ENCODE measurements at regions not wholly inside any gene's neighbourhood (a gene's known extent, or its start where the extent isn't known, plus 50 kb on each side); places are given as distances from the start of the nearest gene placed in this dataset.

DNA sequence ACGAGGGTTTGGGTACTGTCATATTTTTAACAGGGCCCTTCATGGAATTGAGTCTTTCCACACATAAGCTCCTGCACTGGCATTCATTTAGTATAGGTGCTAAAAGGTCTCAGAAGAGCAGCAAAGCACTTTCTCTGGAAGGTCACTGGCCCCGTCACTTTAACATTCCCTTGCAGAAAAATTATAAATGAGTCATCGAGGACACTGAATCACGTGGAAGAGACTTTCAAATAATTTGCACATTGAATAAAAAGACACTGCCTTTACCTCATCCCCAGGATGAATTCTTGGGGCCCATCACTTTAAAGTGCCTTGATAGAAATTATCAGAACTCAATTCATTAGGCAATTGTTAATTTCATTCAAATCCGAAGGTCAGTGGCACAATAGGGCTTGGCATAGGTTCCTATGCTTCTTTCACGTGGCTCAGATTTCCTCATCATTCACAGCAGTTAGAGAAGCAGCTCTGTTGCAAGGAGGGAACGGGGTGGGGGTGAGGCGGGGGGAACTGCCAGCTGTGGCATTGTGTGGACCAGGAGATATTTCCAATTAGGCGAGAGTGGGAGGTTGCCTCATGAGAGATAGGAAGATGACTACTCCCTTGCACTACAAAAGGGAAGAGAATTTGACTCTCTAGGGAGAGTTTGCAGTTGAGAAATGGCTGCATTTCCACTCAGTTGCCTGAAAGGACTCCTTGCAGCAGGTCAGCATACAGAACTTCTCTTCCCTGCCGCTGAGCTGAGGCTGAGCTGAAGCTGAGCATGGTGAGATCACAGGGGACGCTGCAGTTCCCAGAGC lies 86.3 kb upstream of the NPAS2 start:
- TF ChIP-seq, protein P1, sequence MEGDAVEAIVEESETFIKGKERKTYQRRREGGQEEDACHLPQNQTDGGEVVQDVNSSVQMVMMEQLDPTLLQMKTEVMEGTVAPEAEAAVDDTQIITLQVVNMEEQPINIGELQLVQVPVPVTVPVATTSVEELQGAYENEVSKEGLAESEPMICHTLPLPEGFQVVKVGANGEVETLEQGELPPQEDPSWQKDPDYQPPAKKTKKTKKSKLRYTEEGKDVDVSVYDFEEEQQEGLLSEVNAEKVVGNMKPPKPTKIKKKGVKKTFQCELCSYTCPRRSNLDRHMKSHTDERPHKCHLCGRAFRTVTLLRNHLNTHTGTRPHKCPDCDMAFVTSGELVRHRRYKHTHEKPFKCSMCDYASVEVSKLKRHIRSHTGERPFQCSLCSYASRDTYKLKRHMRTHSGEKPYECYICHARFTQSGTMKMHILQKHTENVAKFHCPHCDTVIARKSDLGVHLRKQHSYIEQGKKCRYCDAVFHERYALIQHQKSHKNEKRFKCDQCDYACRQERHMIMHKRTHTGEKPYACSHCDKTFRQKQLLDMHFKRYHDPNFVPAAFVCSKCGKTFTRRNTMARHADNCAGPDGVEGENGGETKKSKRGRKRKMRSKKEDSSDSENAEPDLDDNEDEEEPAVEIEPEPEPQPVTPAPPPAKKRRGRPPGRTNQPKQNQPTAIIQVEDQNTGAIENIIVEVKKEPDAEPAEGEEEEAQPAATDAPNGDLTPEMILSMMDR (IDR thresholded peaks at IDR 0.05), result no peak
- no peak for TF ChIP-seq POLR2A (IDR thresholded peaks at IDR 0.05)
- DNase-seq, result peak in 1 of 3 donors; percentile 51
- Histone ChIP-seq H3K27ac (no peak overlapping the region), H3K9me3 (no peaks in the 10 kb centered on the region), H3K36me3 (no peaks in the 10 kb centered on the region), H3K27me3 (no peaks in the 10 kb centered on the region), H3K4me1 (no peaks in the 10 kb centered on the region), H3K4me3 (no peak overlapping the region)

DNA sequence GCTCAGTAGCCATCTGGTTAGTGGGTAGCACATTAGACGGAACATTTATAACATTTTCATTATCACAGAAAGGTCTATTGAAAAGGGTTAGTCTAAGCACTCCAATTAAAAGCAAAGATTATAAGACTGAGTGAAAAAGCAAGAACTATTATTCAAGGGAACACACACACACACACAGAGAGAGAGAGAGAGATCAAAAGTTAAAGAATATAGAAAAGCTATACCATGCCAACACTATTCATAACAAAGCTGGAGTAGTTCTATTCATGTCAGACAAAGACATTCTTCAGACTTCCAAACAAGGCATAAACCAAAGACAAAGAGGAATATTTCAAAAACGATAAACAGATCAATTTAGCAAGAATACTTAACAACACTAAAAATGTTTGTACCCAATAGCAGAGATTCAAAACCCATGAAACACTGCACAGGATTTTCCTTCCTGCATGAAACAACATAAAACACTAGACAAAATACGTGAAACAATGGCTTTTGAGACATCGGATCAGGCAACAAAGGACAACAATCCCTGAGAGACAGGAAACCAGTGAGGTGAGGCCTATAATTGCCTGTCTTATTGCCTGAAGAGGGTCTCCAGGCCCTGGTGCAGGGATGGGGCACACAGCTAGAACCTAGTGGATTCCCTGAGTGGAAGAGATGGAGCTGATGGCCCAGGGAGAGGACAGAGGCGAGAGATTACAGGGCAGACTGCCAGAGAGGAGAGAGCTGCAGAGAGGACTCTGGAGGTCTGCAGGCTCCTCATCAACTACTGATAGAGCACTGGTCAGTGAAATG lies 83.6 kb upstream of the NPAS2 start:
- H3K27ac ChIP-seq, result no peak overlapping the region
- no peaks in the 10 kb centered on the region for H3K27me3 ChIP-seq
- TF ChIP-seq POLR2A (IDR thresholded peaks at IDR 0.05), result no peak
- TF ChIP-seq, protein P1 (IDR thresholded peaks at IDR 0.05), result no peak
- no peaks in the 10 kb centered on the region for H3K36me3 ChIP-seq
- no peak overlapping the region for H3K4me3 ChIP-seq
- DNase-seq, result no peak
- H3K9me3 ChIP-seq, result no peaks in the 10 kb centered on the region
- H3K4me1 ChIP-seq, result no peaks in the 10 kb centered on the region

DNA sequence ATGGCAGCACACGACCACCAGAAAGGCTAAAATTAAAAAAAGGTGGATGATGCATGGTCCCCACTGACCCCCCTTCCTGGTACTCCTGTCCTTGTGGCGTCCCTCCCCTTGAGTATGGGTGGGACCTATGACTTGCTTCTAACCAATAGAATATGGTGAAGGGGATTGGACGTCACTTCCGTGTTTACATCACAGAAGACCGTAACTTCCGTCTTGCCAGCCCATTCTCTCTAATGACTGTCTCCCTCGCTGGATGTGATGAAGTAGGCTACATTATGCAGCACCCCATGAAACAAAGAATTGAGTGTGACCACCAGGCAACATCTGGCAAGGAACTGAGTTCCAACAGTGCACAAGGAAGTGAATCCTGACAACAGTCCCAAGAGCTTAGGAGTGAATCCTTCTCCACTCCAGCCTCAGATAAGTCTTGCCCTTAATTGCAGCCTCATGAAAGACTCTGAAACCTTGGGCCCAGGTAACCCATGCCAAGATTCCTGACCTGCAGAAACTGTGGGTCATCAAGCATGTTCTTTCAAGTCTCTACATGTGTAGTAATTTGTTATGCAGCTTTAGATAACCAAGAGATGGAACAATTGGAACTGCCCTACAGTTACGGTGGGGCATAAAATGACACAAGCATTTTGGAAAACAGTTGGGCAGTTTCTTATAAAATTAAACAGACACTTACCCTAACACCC lies 80.1 kb upstream of the NPAS2 start:
- Histone ChIP-seq H3K4me3 (no peak overlapping the region), H3K36me3 (no peaks in the 10 kb centered on the region), H3K9me3 (no peaks in the 10 kb centered on the region), H3K4me1 (no peaks in the 10 kb centered on the region), H3K27ac (no peak overlapping the region), H3K27me3 (no peaks in the 10 kb centered on the region)
- TF ChIP-seq, protein P1 (IDR thresholded peaks at IDR 0.05), result no peak
- no peak for TF ChIP-seq POLR2A (IDR thresholded peaks at IDR 0.05)
- no peak for DNase-seq

DNA sequence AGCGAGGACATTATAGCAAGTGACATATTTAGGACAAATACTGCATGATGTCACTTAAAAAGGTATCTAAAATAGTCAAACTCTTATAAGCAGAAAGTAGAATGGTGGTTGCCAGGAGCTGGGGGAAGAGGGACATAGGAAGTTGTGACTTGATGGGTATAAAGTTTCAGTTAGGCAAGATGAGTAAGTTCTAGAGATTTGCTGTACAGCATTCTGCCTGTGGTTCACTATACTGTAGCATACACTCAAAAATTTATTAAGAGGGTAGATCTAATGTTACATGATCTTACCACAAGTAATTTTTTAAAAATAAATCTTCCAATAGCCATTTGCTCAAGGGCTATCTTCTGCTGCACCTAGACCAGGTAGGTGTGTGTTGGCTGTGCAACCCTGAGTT lies 78.1 kb upstream of the NPAS2 start:
- Histone ChIP-seq H3K27ac (no peak overlapping the region), H3K36me3 (no peaks in the 10 kb centered on the region), H3K9me3 (no peaks in the 10 kb centered on the region), H3K27me3 (no peaks in the 10 kb centered on the region), H3K4me3 (no peak overlapping the region), H3K4me1 (no peaks in the 10 kb centered on the region)
- TF ChIP-seq, protein P1 (IDR thresholded peaks at IDR 0.05), result no peak
- no peak for TF ChIP-seq POLR2A (IDR thresholded peaks at IDR 0.05)
- DNase-seq, result no peak

DNA sequence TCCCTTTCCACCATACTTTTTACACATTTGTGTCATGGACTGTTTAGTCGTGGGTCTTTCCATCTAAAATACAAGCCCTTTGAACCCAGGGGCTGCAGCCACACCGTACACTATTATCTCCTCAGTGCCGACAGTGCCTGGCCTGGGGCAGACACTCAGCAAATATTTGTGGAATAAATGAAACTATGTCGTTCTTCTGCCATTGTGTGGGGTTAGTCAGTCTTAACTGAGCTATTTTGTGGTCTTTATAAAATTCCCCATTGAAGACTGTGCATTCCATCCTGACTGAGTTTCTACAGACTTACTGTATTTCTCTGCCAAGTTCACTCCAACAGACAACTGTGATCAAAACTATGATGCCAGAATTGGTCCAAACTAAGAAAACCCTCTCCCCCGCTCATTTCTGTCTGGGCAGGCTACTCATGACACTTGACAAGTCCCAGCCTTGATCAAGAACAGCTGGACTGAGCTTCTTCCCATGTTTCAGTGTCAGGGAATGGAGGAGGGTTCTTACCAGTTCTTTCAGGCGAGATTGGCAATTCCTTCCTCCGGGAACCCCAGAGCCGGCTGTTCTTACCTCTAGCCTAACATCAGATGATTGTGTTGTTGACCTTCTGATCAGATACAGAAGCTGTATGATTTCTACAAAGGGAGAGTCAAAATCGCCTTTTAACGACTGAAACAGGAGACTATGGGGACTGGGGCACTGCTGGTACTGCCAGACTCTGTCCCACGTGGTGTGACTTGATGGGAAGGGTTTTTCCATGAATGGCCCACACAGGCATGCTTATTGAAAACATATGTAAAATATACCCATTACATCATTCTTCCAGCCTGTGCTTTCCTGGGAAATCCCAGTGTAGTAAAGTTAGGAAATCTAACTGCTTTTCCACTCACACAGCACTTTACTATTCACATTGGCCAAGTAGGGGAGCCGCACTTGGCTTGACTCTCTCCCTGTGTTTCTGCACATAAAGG lies 77.4 kb upstream of the NPAS2 start:
- DNase-seq, result no peak
- H3K9me3 ChIP-seq, result no peaks in the 10 kb centered on the region
- no peak overlapping the region for H3K4me3 ChIP-seq
- peak overlapping the region in 3 of 4 donors; percentile 21 to 62 (median 37) for H3K27ac ChIP-seq
- H3K4me1 ChIP-seq, result no peaks in the 10 kb centered on the region
- no peaks in the 10 kb centered on the region for H3K27me3 ChIP-seq
- TF ChIP-seq POLR2A (IDR thresholded peaks at IDR 0.05), result no peak
- TF ChIP-seq, protein P1 (IDR thresholded peaks at IDR 0.05), result no peak
- H3K36me3 ChIP-seq, result no peaks in the 10 kb centered on the region

Data from Peyer's patch (tissue), 4 donors.